Loucy (cell line): ENCODE measurements at regions not wholly inside any gene's neighbourhood (a gene's known extent, or its start where the extent isn't known, plus 50 kb on each side); places are given as distances from the start of the nearest gene placed in this dataset.

Experiments
- EZH2phosphoT487 ChIP-seq: fragments of 200-600 bp; IDR thresholded peaks from 2 replicates; pipeline ENCODE4 v1.6.1; 2018; ENCODE audit warnings: antibody characterized with exemption, mild to moderate bottlenecking, moderate library complexity, borderline replicate concordance
- TF ChIP-seq, protein P1 (sequence below): fragments of 200-600 bp; sonication (generic); conservative IDR thresholded peaks from 2 replicates; pipeline ENCODE4 v1.5.1; 2014; ENCODE audit warnings: mild to moderate bottlenecking, antibody characterized with exemption, low read length

DNA sequence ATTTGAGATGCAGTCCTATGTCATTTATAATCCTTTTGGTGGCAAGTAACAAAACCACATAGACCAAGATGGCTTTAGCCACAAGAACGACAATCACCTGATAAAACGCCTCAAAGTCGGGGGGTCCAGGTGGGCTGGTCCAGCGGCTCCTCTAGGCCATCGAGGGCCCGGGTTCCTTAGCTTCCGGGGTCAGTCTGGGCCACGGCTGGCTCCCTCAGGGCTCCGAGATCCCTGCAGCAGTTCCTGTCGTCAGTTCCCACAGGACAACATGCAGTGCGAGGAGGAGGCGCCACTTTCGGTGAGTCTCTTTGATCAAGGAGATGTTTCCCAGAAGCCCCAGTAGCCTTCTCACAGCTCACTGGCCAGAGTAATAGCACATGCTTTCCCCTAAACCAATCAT is 574.6 kb downstream of the AACS start:
- TF ChIP-seq, protein P1, sequence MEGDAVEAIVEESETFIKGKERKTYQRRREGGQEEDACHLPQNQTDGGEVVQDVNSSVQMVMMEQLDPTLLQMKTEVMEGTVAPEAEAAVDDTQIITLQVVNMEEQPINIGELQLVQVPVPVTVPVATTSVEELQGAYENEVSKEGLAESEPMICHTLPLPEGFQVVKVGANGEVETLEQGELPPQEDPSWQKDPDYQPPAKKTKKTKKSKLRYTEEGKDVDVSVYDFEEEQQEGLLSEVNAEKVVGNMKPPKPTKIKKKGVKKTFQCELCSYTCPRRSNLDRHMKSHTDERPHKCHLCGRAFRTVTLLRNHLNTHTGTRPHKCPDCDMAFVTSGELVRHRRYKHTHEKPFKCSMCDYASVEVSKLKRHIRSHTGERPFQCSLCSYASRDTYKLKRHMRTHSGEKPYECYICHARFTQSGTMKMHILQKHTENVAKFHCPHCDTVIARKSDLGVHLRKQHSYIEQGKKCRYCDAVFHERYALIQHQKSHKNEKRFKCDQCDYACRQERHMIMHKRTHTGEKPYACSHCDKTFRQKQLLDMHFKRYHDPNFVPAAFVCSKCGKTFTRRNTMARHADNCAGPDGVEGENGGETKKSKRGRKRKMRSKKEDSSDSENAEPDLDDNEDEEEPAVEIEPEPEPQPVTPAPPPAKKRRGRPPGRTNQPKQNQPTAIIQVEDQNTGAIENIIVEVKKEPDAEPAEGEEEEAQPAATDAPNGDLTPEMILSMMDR: no peak
- no peak for TF ChIP-seq EZH2phosphoT487
